H9 (cell line): ENCODE measurements at regions not wholly inside any gene's neighbourhood (a gene's known extent, or its start where the extent isn't known, plus 50 kb on each side); places are given as distances from the start of the nearest gene placed in this dataset.

Source experiments
- DNase-seq: peaks from one replicate; pipeline ENCODE4 v3.0.0-alpha.2; 2017
- H2AFZ ChIP-seq: one replicate; pipeline ENCODE4 v1.6.1; 2013; ENCODE audit warnings: mild to moderate bottlenecking, low read length, control low read depth, moderate library complexity
- H2AK5ac ChIP-seq: 2 replicates; pipeline ENCODE4 v1.6.1; 2013; ENCODE audit warnings: low read length, control low read depth, mixed read lengths; ENCODE audit not compliant: insufficient read length
- H2BK120ac ChIP-seq: one replicate; pipeline ENCODE4 v1.6.1; 2013; ENCODE audit warnings: low read depth, mild to moderate bottlenecking, low read length, control low read depth, inconsistent platforms; ENCODE audit not compliant: poor library complexity, severe bottlenecking
- H2BK12ac ChIP-seq: 2 replicates; pipeline ENCODE4 v1.6.1; 2013; ENCODE audit warnings: low read length, control low read depth, mixed read lengths, low read depth; ENCODE audit not compliant: insufficient read length
- H2BK15ac ChIP-seq: 2 replicates; pipeline ENCODE4 v1.6.1; 2013; ENCODE audit warnings: low read depth, low read length, control low read depth
- H2BK20ac ChIP-seq: one replicate; pipeline ENCODE4 v1.6.1; 2013; ENCODE audit warnings: low read depth, mild to moderate bottlenecking, low read length, control low read depth, inconsistent platforms; ENCODE audit not compliant: poor library complexity, severe bottlenecking
- H2BK5ac ChIP-seq: 2 replicates; pipeline ENCODE4 v1.6.1; 2013; ENCODE audit warnings: low read length, control low read depth, mixed read lengths; ENCODE audit not compliant: insufficient read length
- H3K14ac ChIP-seq: 2 replicates; pipeline ENCODE4 v1.6.1; 2013; ENCODE audit warnings: low read length, control low read depth; ENCODE audit not compliant: insufficient read depth
- H3K18ac ChIP-seq: 2 replicates; pipeline ENCODE4 v1.6.1; 2013; ENCODE audit warnings: low read depth, mild to moderate bottlenecking, mixed read lengths, low read length, control low read depth; ENCODE audit not compliant: insufficient read length
- H3K23ac ChIP-seq: 2 replicates; pipeline ENCODE4 v1.6.1; 2013; ENCODE audit warnings: low read length, control low read depth, mixed read lengths, low read depth; ENCODE audit not compliant: insufficient read length
- H3K23me2 ChIP-seq: 2 replicates; pipeline ENCODE4 v1.6.1; 2013; ENCODE audit warnings: low read depth, mild to moderate bottlenecking, mixed read lengths, low read length, control low read depth; ENCODE audit not compliant: insufficient read length, poor library complexity, severe bottlenecking
- H3K27ac ChIP-seq: 2 replicates; pipeline ENCODE4 v1.5.1; 2013; ENCODE audit warnings: low read length, control low read depth, mixed read lengths, low read depth; ENCODE audit not compliant: insufficient read length
- H3K27me3 ChIP-seq: 2 replicates; pipeline ENCODE4 v1.6.1; 2013; ENCODE audit warnings: low read length, control low read depth, inconsistent platforms; ENCODE audit not compliant: insufficient read depth
- H3K4ac ChIP-seq: 2 replicates; pipeline ENCODE4 v1.6.1; 2013; ENCODE audit warnings: low read depth, mild to moderate bottlenecking, control low read depth, inconsistent platforms, low read length, moderate library complexity
- H3K4me1 ChIP-seq: 2 replicates; pipeline ENCODE4 v1.6.1; 2013; ENCODE audit warnings: low read length, control low read depth, inconsistent platforms; ENCODE audit not compliant: insufficient read depth
- H3K4me2 ChIP-seq: 2 replicates; pipeline ENCODE4 v1.6.1; 2013; ENCODE audit warnings: low read length, control low read depth, mixed read lengths; ENCODE audit not compliant: insufficient read length, insufficient read depth
- H3K56ac ChIP-seq: 2 replicates; pipeline ENCODE4 v1.6.1; 2013; ENCODE audit warnings: low read depth, mild to moderate bottlenecking, mixed read lengths, low read length, control low read depth; ENCODE audit not compliant: insufficient read length
- H3K79me1 ChIP-seq: 2 replicates; pipeline ENCODE4 v1.6.1; 2013; ENCODE audit warnings: low read depth, mild to moderate bottlenecking, moderate library complexity, low read length, control low read depth, inconsistent platforms; ENCODE audit not compliant: insufficient read depth, poor library complexity, severe bottlenecking
- H3K79me2 ChIP-seq: 2 replicates; pipeline ENCODE4 v1.6.1; 2013; ENCODE audit warnings: low read length, control low read depth, inconsistent platforms; ENCODE audit not compliant: insufficient read depth
- H3K9ac ChIP-seq: 2 replicates; pipeline ENCODE4 v1.6.1; 2013; ENCODE audit warnings: low read length, control low read depth, mixed read lengths; ENCODE audit not compliant: insufficient read length; ENCODE audit errors: extremely low read depth
- H3K9me3 ChIP-seq: one replicate; pipeline ENCODE4 v1.6.1; 2013; ENCODE audit warnings: low read depth, low read length, inconsistent platforms; ENCODE audit not compliant: control insufficient read depth
- H3T11ph ChIP-seq: one replicate; pipeline ENCODE4 v1.6.1; 2013; ENCODE audit warnings: mild to moderate bottlenecking, low read length, control low read depth, inconsistent platforms
- H4K20me1 ChIP-seq: one replicate; pipeline ENCODE4 v1.6.1; 2013; ENCODE audit not compliant: control insufficient read depth, insufficient read length, insufficient read depth
- H4K5ac ChIP-seq: 2 replicates; pipeline ENCODE4 v1.6.1; 2013; ENCODE audit warnings: low read depth, mild to moderate bottlenecking, mixed read lengths, low read length, control low read depth; ENCODE audit not compliant: insufficient read length
- H4K8ac ChIP-seq: replicated peaks from 2 replicates; pipeline ENCODE4 v1.6.1; 2013; ENCODE audit warnings: low read length, control low read depth, mixed read lengths, low read depth; ENCODE audit not compliant: insufficient read length
- H4K91ac ChIP-seq: 2 replicates; pipeline ENCODE4 v1.6.1; 2013; ENCODE audit warnings: low read depth, mild to moderate bottlenecking, moderate library complexity, mixed read lengths, low read length, control low read depth; ENCODE audit not compliant: insufficient read length
- H3K27ac Mint-ChIP-seq, 3 experiments: 2 replicates in 2 of 3; 3 replicates in 1 of 3; pipeline ENCODE4 v1.8.0; 2020 to 2021; ENCODE audit warnings: mixed read lengths in 3 of 3, mild to moderate bottlenecking in 1 of 3, moderate library complexity in 1 of 3
- H3K27me3 Mint-ChIP-seq: 2 replicates; pipeline ENCODE4 v1.8.0; 2021; ENCODE audit warnings: low read depth, mild to moderate bottlenecking, moderate library complexity, mixed read lengths
- H3K36me3 Mint-ChIP-seq, 3 experiments: 2 replicates in 2 of 3; 3 replicates in 1 of 3; pipeline ENCODE4 v1.8.0; 2020 to 2021; ENCODE audit warnings: low read depth in 3 of 3, mixed read lengths in 3 of 3; ENCODE audit not compliant: insufficient read depth in 1 of 3
- H3K4me1 Mint-ChIP-seq, 2 experiments: 2 replicates each; pipeline ENCODE4 v1.8.0; 2020; ENCODE audit warnings: mixed read lengths in 2 of 2
- H3K4me3 Mint-ChIP-seq, 2 experiments: 2 replicates in 1 of 2; 3 replicates in 1 of 2; pipeline ENCODE4 v1.8.0; 2020 to 2021; ENCODE audit warnings: mild to moderate bottlenecking in 2 of 2, mixed read lengths in 2 of 2, moderate library complexity in 1 of 2
- H3K9me3 Mint-ChIP-seq, 2 experiments: 2 replicates in 1 of 2; 3 replicates in 1 of 2; pipeline ENCODE4 v1.8.0; 2020; ENCODE audit warnings: mild to moderate bottlenecking in 2 of 2, mixed read lengths in 2 of 2, moderate library complexity in 1 of 2
- CTCF ChIP-seq: fragments of 200-600 bp; sonication (generic); conservative IDR thresholded peaks from 3 replicates; pipeline ENCODE4 v1.8.0; 2021; ENCODE audit warnings: antibody characterized with exemption, mild to moderate bottlenecking
- WGBS: extraction: QIAGEN DNeasy Blood & Tissue Kit; methylation state at CpG from one replicate; pipeline ENCODE4 v1.1.7; 2013; ENCODE audit warnings: missing lambda C conversion rate, low lambda C conversion rate, mixed read lengths; ENCODE audit not compliant: insufficient read length; ENCODE audit errors: extremely low coverage; 5-methylcytosine and 5-hydroxymethylcytosine counted together

DNA sequence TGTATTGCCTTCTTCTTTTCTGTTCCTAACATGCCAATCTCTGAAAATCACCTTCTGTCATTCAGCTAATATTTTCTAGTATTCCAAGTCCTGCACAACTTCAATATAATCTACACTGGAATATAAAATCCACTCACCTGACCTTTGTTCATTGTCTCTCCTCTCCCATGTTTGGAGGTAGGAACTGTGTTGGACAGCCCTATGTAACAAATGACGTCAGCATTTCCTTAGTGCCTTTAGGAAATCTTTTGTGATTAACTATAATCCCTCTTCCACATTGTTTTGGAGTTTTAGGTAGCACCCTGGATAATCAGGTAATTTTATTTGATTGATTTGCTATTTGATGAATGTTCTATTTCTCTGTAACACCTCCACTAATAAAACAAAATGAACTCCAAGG, 814.8 kb upstream of the PRKX start:
- Histone ChIP-seq H3K23me2 (no peaks in the 10 kb centered on the region), H2BK12ac (no peak overlapping the region), H2BK5ac (no peak overlapping the region), H3T11ph (no peak overlapping the region), H2BK15ac (no peak overlapping the region), H3K9ac (no peak overlapping the region), H4K91ac (no peak overlapping the region), H4K20me1 (no peaks in the 10 kb centered on the region), H3K79me1 (no peaks in the 10 kb centered on the region), H2AFZ (no peak overlapping the region), H3K27ac (no peak overlapping the region), H3K4me2 (no peak overlapping the region), H2AK5ac (no peak overlapping the region), H2BK120ac (no peak overlapping the region), H4K5ac (no peak overlapping the region), H3K23ac (no peak overlapping the region), H3K18ac (no peak overlapping the region), H3K27me3 (no peaks in the 10 kb centered on the region), H3K14ac (no peak overlapping the region), H3K4me1 (no peaks in the 10 kb centered on the region), H4K8ac (no peak overlapping the region), H3K9me3 (no peaks in the 10 kb centered on the region), H2BK20ac (no peak overlapping the region), H3K79me2 (no peaks in the 10 kb centered on the region), H3K56ac (no peak overlapping the region), H3K4ac (no peak overlapping the region)
- no peak for TF ChIP-seq CTCF
- H3K4me3 Mint-ChIP-seq: no peak overlapping the region
- no peaks in the 10 kb centered on the region for H3K36me3 Mint-ChIP-seq
- no peak overlapping the region for H3K27ac Mint-ChIP-seq
- no peaks in the 10 kb centered on the region for H3K9me3 Mint-ChIP-seq
- no CpG with 5 or more reads among the region's 1 CpG for WGBS
- peaks cover 4 to 6% of the 10 kb centered on the region in 2 experiments for H3K4me1 Mint-ChIP-seq
- no peaks in the 10 kb centered on the region for H3K27me3 Mint-ChIP-seq
- no peak for DNase-seq
